ENCODE measurements at regions not wholly inside any gene's neighbourhood (a gene's known extent, or its start where the extent isn't known, plus 50 kb on each side); places are given as distances from the start of the nearest gene placed in this dataset.
A peak's percentile ranks its signal among the peaks of the same experiment; 100 is the strongest.

DNA sequence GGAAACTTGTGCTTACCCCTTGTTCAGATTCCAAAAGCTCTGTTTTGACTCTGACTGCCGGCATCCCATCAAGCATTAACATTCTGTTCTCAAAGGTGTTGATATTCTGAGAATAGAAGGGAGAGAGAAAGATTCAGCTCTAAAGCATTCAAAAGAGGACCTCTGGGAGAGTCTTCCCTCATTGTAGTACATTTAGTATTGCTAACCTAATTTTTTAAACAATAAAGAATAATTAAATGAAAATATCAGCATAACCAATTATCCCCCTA is 190.3 kb downstream of the KLF12 start:
- ATAC-seq (ENCODE audit: poor library complexity) (no peak), DNase-seq (no peak)
- peak overlapping the region; percentile 47 for H3K4me3 Mint-ChIP-seq
- no peaks in the 10 kb centered on the region for H3K27me3 Mint-ChIP-seq
- no peak overlapping the region for H3K4me3 ChIP-seq (ENCODE audit: low read length)
- peak overlapping the region; percentile 57 to 82 for H3K27ac ChIP-seq (ENCODE audit: low read depth in 1 of 2, low read length in 2 of 2)
- H3K36me3 ChIP-seq (ENCODE audit: insufficient read depth, low read length), result peaks cover 31% of the 10 kb centered on the region
- intact Hi-C loops (cut with DNase I, micrococcal nuclease), result loop anchor here in 1 of 2 experiments (1.0 to 5.0 kb wide), 3 partner anchors 43 to 343 kb away; partner anchors contain the start of gene KLF12
- H3K4me1 ChIP-seq (ENCODE audit: insufficient read depth, low read length), result peaks cover 34% of the 10 kb centered on the region
- peaks cover 89% of the 10 kb centered on the region for H3K4me1 Mint-ChIP-seq (ENCODE audit: low read depth)
- peak overlapping the region; percentile 87 for H3K27ac Mint-ChIP-seq
- POLR2A ChIA-PET, result interaction anchor here (0.6 to 1.4 kb wide), 10 partner anchors 9 to 1932 kb away, joined by 3 to 6 read pairs (median 4); no protein-coding TSS in a partner anchor
- no peaks in the 10 kb centered on the region for H3K9me3 Mint-ChIP-seq
- TF ChIP-seq, protein P1, sequence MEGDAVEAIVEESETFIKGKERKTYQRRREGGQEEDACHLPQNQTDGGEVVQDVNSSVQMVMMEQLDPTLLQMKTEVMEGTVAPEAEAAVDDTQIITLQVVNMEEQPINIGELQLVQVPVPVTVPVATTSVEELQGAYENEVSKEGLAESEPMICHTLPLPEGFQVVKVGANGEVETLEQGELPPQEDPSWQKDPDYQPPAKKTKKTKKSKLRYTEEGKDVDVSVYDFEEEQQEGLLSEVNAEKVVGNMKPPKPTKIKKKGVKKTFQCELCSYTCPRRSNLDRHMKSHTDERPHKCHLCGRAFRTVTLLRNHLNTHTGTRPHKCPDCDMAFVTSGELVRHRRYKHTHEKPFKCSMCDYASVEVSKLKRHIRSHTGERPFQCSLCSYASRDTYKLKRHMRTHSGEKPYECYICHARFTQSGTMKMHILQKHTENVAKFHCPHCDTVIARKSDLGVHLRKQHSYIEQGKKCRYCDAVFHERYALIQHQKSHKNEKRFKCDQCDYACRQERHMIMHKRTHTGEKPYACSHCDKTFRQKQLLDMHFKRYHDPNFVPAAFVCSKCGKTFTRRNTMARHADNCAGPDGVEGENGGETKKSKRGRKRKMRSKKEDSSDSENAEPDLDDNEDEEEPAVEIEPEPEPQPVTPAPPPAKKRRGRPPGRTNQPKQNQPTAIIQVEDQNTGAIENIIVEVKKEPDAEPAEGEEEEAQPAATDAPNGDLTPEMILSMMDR (IDR thresholded peaks at IDR 0.05), result no peak
- H3K9me3 ChIP-seq (ENCODE audit: control insufficient read depth in 1 of 2, insufficient read depth in 1 of 2, low read length in 2 of 2), result no peaks in the 10 kb centered on the region
- H3K27me3 ChIP-seq (ENCODE audit: control insufficient read depth in 1 of 2, insufficient read depth in 2 of 2, low read length in 2 of 2), result no peaks in the 10 kb centered on the region
- H3K36me3 Mint-ChIP-seq (ENCODE audit: low read depth), result peaks cover 45% of the 10 kb centered on the region
- CTCF ChIA-PET, result no interaction called here

DNA sequence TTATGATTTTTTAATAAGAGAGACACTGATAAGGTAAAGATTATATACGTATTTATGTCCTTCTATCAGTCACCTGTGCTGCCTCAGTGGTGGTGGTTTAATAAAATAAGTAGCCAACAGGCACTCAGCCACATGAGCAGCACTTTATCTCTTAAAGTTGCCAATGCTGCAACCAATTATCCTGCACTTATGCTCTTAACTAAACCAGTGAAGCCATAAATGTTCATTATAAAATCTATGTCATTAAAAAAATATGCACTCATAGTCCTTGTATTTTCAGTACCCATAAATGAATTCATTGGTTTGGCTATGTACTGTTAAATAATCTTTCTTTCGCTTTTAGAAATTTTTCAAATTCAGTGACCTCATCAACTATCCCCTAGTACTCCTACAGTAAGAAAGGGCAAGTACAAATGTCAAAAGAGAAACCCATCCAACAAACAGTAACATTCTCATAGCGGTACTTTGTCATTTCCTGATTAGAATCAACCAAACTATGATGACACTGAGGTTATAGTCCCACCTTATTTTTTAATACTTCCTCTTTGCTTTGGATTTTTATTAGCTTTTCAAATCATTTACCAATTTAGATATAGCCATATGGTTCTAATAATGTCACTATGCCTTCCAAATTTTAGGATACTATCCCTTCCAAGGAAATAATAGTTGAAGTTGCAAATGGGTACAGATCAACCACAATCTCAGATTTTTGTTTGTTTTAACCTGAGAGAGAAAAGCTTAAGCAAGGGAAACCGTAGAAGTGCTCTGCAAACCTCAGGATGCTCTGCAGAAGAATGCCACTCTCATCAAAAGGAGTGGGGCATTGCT is 190.9 kb downstream of the KLF12 start:
- peaks cover 36% of the 10 kb centered on the region for H3K36me3 ChIP-seq (ENCODE audit: insufficient read depth, low read length)
- intact Hi-C loops (cut with DNase I, micrococcal nuclease), result loop anchor here in 1 of 2 experiments (1.0 to 5.0 kb wide), 3 partner anchors 44 to 344 kb away; partner anchors contain the start of gene KLF12
- ChIA-PET CTCF (interaction anchor here (0.6 kb wide), 1 partner anchor 12 kb away, joined by 3 read pairs; no protein-coding TSS in a partner anchor), POLR2A (interaction anchor here (0.6 to 1.4 kb wide), 11 partner anchors 9 to 1932 kb away, joined by 3 to 6 read pairs (median 3); no protein-coding TSS in a partner anchor)
- Mint-ChIP-seq H3K9me3 (no peaks in the 10 kb centered on the region), H3K36me3 (ENCODE audit: low read depth) (peaks cover 45% of the 10 kb centered on the region), H3K4me3 (peak overlapping the region; percentile 47), H3K4me1 (ENCODE audit: low read depth) (peaks cover 89% of the 10 kb centered on the region), H3K27me3 (no peaks in the 10 kb centered on the region), H3K27ac (peak overlapping the region; percentile 87)
- no peaks in the 10 kb centered on the region for H3K27me3 ChIP-seq (ENCODE audit: control insufficient read depth in 1 of 2, insufficient read depth in 2 of 2, low read length in 2 of 2)
- ATAC-seq (ENCODE audit: poor library complexity), result peak; percentile 92
- TF ChIP-seq, protein P1 (IDR thresholded peaks at IDR 0.05), result no peak
- peaks cover 34% of the 10 kb centered on the region for H3K4me1 ChIP-seq (ENCODE audit: insufficient read depth, low read length)
- H3K27ac ChIP-seq (ENCODE audit: low read depth in 1 of 2, low read length in 2 of 2), result peak overlapping the region; percentile 57 to 82
- H3K4me3 ChIP-seq (ENCODE audit: low read length), result no peak overlapping the region
- no peaks in the 10 kb centered on the region for H3K9me3 ChIP-seq (ENCODE audit: control insufficient read depth in 1 of 2, insufficient read depth in 1 of 2, low read length in 2 of 2)
- peak in 3 of 14 experiments; percentile 56 to 83 (median 60) for DNase-seq

DNA sequence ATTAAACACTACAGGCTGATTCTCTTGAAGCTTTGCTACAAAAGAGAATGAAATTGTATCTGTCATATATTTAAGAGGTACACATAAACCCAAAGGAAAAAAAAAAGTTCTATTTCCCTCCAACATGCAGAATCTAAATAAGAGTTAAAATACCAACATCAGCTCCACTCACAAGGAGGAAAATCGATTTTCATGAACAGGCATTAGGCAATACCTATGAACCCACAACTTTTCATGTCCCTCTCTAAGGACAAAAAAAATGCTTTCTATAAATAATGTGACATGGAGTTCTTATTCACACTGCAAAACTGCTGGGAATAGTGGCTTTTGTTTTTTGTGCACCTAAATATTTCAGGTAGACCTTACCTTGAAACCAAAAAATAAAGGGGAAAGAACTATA is 192.5 kb downstream of the KLF12 start:
- POLR2A ChIA-PET, result no interaction called here
- intact Hi-C loops (cut with DNase I, micrococcal nuclease), result loop anchor here in 1 of 2 experiments (5.0 kb wide), 2 partner anchors 46 to 191 kb away; partner anchors contain the start of gene KLF12
- peaks cover 51% of the 10 kb centered on the region for H3K36me3 Mint-ChIP-seq (ENCODE audit: low read depth)
- H3K27me3 ChIP-seq (ENCODE audit: control insufficient read depth in 1 of 2, insufficient read depth in 2 of 2, low read length in 2 of 2), result no peaks in the 10 kb centered on the region
- no peaks in the 10 kb centered on the region for H3K27me3 Mint-ChIP-seq
- no peak for ATAC-seq (ENCODE audit: poor library complexity)
- no peak overlapping the region for H3K4me3 ChIP-seq (ENCODE audit: low read length)
- CTCF ChIA-PET, result no interaction called here
- H3K4me3 Mint-ChIP-seq, result no peak overlapping the region
- peak overlapping the region; percentile 87 for H3K27ac Mint-ChIP-seq
- H3K36me3 ChIP-seq (ENCODE audit: insufficient read depth, low read length), result peaks cover 37% of the 10 kb centered on the region
- peaks cover 26% of the 10 kb centered on the region for H3K4me1 ChIP-seq (ENCODE audit: insufficient read depth, low read length)
- no peaks in the 10 kb centered on the region for H3K9me3 ChIP-seq (ENCODE audit: control insufficient read depth in 1 of 2, insufficient read depth in 1 of 2, low read length in 2 of 2)
- H3K4me1 Mint-ChIP-seq (ENCODE audit: low read depth), result peaks cover 88% of the 10 kb centered on the region
- H3K9me3 Mint-ChIP-seq, result no peaks in the 10 kb centered on the region
- TF ChIP-seq, protein P1 (IDR thresholded peaks at IDR 0.05), result no peak
- no peak for DNase-seq
- no peak overlapping the region for H3K27ac ChIP-seq (ENCODE audit: low read depth in 1 of 2, low read length in 2 of 2)
